PC-9 (cell line): ENCODE measurements at regions not wholly inside any gene's neighbourhood (a gene's known extent, or its start where the extent isn't known, plus 50 kb on each side); places are given as distances from the start of the nearest gene placed in this dataset.

Experiments used
- BruUV-seq: library from RNA; stranded (reverse); fragments of 400-500 nt; replicated peaks from 2 replicates; lab custom pipeline; 2021; lab: Mats Ljungman, UMichigan
- CTCF ChIA-PET: fragments of 300-600 bp; sonication (Branson Sonifier 250); formaldehyde crosslinking; loops from one replicate; lab custom pipeline; 2022; ENCODE audit warnings: antibody characterized with exemption; lab: Charles Lee
- POLR2A ChIA-PET: fragments of 300-600 bp; sonication (Branson Sonifier 250); formaldehyde crosslinking; loops from one replicate; lab custom pipeline; 2022; ENCODE audit warnings: antibody characterized with exemption; ENCODE audit not compliant: unreplicated experiment; lab: Charles Lee
- DNase-seq, 2 experiments: peaks; one replicate each; pipeline versions ENCODE4 v3.0.0 to v3.0.0-alpha.2; 2015 to 2022; ENCODE audit warnings: mixed read lengths in 1 of 2
- H2AFZ ChIP-seq: fragments of 200-600 bp; sonication (generic); 2 replicates; pipeline ENCODE4 v1.8.1; 2017; ENCODE audit warnings: antibody characterized with exemption
- H3F3A ChIP-seq: fragments of 200-600 bp; sonication (generic); 2 replicates; pipeline ENCODE4 v1.8.1; 2017; ENCODE audit warnings: antibody characterized with exemption, mild to moderate bottlenecking, low read depth; ENCODE audit not compliant: insufficient read depth
- H3K27ac ChIP-seq: fragments of 200-600 bp; sonication (generic); 2 replicates; pipeline ENCODE4 v1.6.1; 2016; ENCODE audit warnings: mixed run types
- H3K27me3 ChIP-seq: fragments of 200-600 bp; sonication (generic); 2 replicates; pipeline ENCODE4 v1.6.1; 2016; ENCODE audit warnings: low read depth, mixed run types; ENCODE audit not compliant: insufficient read depth
- H3K36me3 ChIP-seq: fragments of 200-600 bp; sonication (generic); 2 replicates; pipeline ENCODE4 v1.6.1; 2016; ENCODE audit warnings: low read depth, mixed run types
- H3K4me1 ChIP-seq: fragments of 200-600 bp; sonication (generic); replicated peaks from 2 replicates; pipeline ENCODE4 v1.6.1; 2016; ENCODE audit warnings: mixed run types; ENCODE audit not compliant: insufficient read depth
- H3K4me2 ChIP-seq: fragments of 200-600 bp; sonication (generic); 2 replicates; pipeline ENCODE4 v1.6.1; 2017; ENCODE audit warnings: mixed run types
- H3K4me3 ChIP-seq: fragments of 200-600 bp; sonication (generic); 2 replicates; pipeline ENCODE4 v1.6.1; 2016; ENCODE audit warnings: mixed run types
- H3K79me2 ChIP-seq: fragments of 200-600 bp; sonication (generic); 2 replicates; pipeline ENCODE4 v1.6.1; 2017; ENCODE audit warnings: low read depth, mixed run types
- H3K9me2 ChIP-seq: fragments of 200-600 bp; sonication (generic); 2 replicates; pipeline ENCODE4 v1.8.1; 2017; ENCODE audit warnings: mild to moderate bottlenecking; ENCODE audit not compliant: insufficient read depth
- H3K9me3 ChIP-seq: fragments of 200-600 bp; sonication (generic); 2 replicates; pipeline ENCODE4 v1.8.1; 2016; ENCODE audit warnings: low read depth; ENCODE audit not compliant: insufficient read depth
- H4K20me1 ChIP-seq: fragments of 200-600 bp; sonication (generic); 2 replicates; pipeline ENCODE4 v1.8.1; 2017; ENCODE audit not compliant: insufficient read depth
- EZH2 ChIP-seq: fragments of 200-600 bp; sonication (generic); IDR thresholded peaks from 2 replicates; pipeline ENCODE4 v1.8.0; 2017; ENCODE audit warnings: antibody characterized with exemption, low read depth
- intact Hi-C: fragments of 100-400 bp; cut with micrococcal nuclease; formaldehyde crosslinking; loops from one replicate; pipeline ENCODE4 v1.10.0; 2022; ENCODE audit not compliant: unreplicated experiment
- TF ChIP-seq, protein P1 (sequence below): fragments of 200-600 bp; sonication (generic); conservative IDR thresholded peaks from 2 replicates; pipeline ENCODE4 v1.6.1; 2017; ENCODE audit warnings: mixed run types, antibody characterized with exemption, mild to moderate bottlenecking, moderate library complexity

- CTCF ChIA-PET = no interaction called here
- intact Hi-C loops = no loop called here
These were observed 461.0 kb downstream of the GXYLT1 start for GRCh38 chr12:41683513-41684240.

GRCh38 chr12:41683023-41683422 lies 461.7 kb downstream of the GXYLT1 start:
- no TSS peak for BruUV-seq
- intact Hi-C loops = no loop called here

More at GRCh38 chr12:41683513-41684240, 461.0 kb downstream of the GXYLT1 start:
- Histone ChIP-seq H3K4me2 (no peak overlapping the region), H3K9me3 (no peaks in the 10 kb centered on the region), H3F3A (no peaks in the 10 kb centered on the region), H3K4me3 (no peak overlapping the region), H3K4me1 (no peaks in the 10 kb centered on the region), H2AFZ (no peak overlapping the region), H3K36me3 (no peaks in the 10 kb centered on the region), H4K20me1 (no peaks in the 10 kb centered on the region), H3K27ac (no peak overlapping the region), H3K79me2 (no peaks in the 10 kb centered on the region), H3K9me2 (no peaks in the 10 kb centered on the region), H3K27me3 (no peaks in the 10 kb centered on the region)
- POLR2A ChIA-PET = no interaction called here
- TF ChIP-seq, protein P1, sequence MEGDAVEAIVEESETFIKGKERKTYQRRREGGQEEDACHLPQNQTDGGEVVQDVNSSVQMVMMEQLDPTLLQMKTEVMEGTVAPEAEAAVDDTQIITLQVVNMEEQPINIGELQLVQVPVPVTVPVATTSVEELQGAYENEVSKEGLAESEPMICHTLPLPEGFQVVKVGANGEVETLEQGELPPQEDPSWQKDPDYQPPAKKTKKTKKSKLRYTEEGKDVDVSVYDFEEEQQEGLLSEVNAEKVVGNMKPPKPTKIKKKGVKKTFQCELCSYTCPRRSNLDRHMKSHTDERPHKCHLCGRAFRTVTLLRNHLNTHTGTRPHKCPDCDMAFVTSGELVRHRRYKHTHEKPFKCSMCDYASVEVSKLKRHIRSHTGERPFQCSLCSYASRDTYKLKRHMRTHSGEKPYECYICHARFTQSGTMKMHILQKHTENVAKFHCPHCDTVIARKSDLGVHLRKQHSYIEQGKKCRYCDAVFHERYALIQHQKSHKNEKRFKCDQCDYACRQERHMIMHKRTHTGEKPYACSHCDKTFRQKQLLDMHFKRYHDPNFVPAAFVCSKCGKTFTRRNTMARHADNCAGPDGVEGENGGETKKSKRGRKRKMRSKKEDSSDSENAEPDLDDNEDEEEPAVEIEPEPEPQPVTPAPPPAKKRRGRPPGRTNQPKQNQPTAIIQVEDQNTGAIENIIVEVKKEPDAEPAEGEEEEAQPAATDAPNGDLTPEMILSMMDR = no peak
- no peak for TF ChIP-seq EZH2
- no TSS peak for BruUV-seq
- DNase-seq = no peak

DNA sequence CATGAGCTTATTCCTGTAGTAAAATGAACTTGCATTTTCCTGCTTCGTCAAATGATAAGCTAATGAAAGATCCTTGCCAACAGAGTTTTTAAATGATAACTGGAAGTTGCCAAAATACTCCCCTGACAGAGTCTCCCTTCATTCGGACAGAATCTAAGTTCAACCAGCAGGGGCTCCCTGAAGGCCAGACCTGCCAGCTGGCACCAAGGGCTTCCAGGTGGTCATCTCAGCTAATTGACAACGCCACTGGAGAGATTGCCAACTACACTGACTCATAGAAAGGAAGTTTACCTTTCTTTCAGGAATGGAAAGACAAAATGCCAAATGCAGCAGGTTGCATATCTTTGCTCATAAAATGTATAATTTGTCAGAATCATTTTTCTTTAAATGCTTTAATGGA lies 462.8 kb downstream of the GXYLT1 start:
- no peaks in the 10 kb centered on the region for H3K4me1 ChIP-seq
- ChIA-PET CTCF (no interaction called here), POLR2A (no interaction called here)
- intact Hi-C loops = no loop called here
- H3K4me2 ChIP-seq = no peak overlapping the region
- no TSS peak for BruUV-seq
- DNase-seq = no peak
- H3K79me2 ChIP-seq = no peaks in the 10 kb centered on the region
- no peak for TF ChIP-seq EZH2
- TF ChIP-seq, protein P1 = no peak
- H3K4me3 ChIP-seq = no peak overlapping the region
- no peaks in the 10 kb centered on the region for H3K36me3 ChIP-seq
- H3F3A ChIP-seq = no peaks in the 10 kb centered on the region
- no peaks in the 10 kb centered on the region for H4K20me1 ChIP-seq
- no peak overlapping the region for H3K27ac ChIP-seq
- H3K9me3 ChIP-seq = no peaks in the 10 kb centered on the region
- no peak overlapping the region for H2AFZ ChIP-seq
- H3K9me2 ChIP-seq = no peaks in the 10 kb centered on the region
- H3K27me3 ChIP-seq = no peaks in the 10 kb centered on the region

More at GRCh38 chr12:41683023-41683422, 461.7 kb downstream of the GXYLT1 start:
- H3K27ac ChIP-seq = no peak overlapping the region
- H3K9me3 ChIP-seq = no peaks in the 10 kb centered on the region
- ChIA-PET CTCF (no interaction called here), POLR2A (no interaction called here)
- TF ChIP-seq, protein P1 = no peak
- TF ChIP-seq EZH2 = no peak
- no peak overlapping the region for H3K4me2 ChIP-seq
- H2AFZ ChIP-seq = no peak overlapping the region
- no peaks in the 10 kb centered on the region for H3K4me1 ChIP-seq
- H3F3A ChIP-seq = no peaks in the 10 kb centered on the region
- no peaks in the 10 kb centered on the region for H3K79me2 ChIP-seq
- no peak for DNase-seq
- no peak overlapping the region for H3K4me3 ChIP-seq
- no peaks in the 10 kb centered on the region for H3K9me2 ChIP-seq
- H3K36me3 ChIP-seq = no peaks in the 10 kb centered on the region
- H4K20me1 ChIP-seq = no peaks in the 10 kb centered on the region
- no peaks in the 10 kb centered on the region for H3K27me3 ChIP-seq
